ENCODE measurements at regions not wholly inside any gene's neighbourhood (a gene's known extent, or its start where the extent isn't known, plus 50 kb on each side); places are given as distances from the start of the nearest gene placed in this dataset.

- no peak for FAIRE-seq
- TF ChIP-seq CTCF (IDR thresholded peaks at IDR 0.05; ENCODE audit: insufficient read depth, missing control alignments), result no peak
- no peak for DNase-seq (ENCODE audit: insufficient read length, low spot score)
Observed at GRCh38 chr1:101511202-101511891, 274.5 kb downstream of the S1PR1 start.

- DNase-seq (ENCODE audit: insufficient read length, low spot score), result peak; percentile 11
Observed at GRCh38 chr1:101520302-101520701, 283.5 kb downstream of the S1PR1 start.

GRCh38 chr1:101522486-101522885, 285.7 kb downstream of the S1PR1 start:
- DNase-seq (ENCODE audit: insufficient read length, low spot score), result no peak
- no peak for FAIRE-seq
- TF ChIP-seq CTCF (IDR thresholded peaks at IDR 0.05; ENCODE audit: insufficient read depth, missing control alignments), result no peak

More at GRCh38 chr1:101520302-101520701, 283.5 kb downstream of the S1PR1 start:
- peak; percentile 92 for TF ChIP-seq CTCF (IDR thresholded peaks at IDR 0.05; ENCODE audit: insufficient read depth, missing control alignments)
- FAIRE-seq, result peak; percentile 93

GRCh38 chr1:101526813-101527212, 290.0 kb downstream of the S1PR1 start:
- DNase-seq (ENCODE audit: insufficient read length, low spot score) (no peak), FAIRE-seq (no peak)
- TF ChIP-seq CTCF (IDR thresholded peaks at IDR 0.05; ENCODE audit: insufficient read depth, missing control alignments), result no peak

- DNase-seq (ENCODE audit: insufficient read length, low spot score), result no peak
- FAIRE-seq, result peak; percentile 68
- no peak for TF ChIP-seq CTCF (IDR thresholded peaks at IDR 0.05; ENCODE audit: insufficient read depth, missing control alignments)
Observed at GRCh38 chr1:101532377-101532776, 295.6 kb downstream of the S1PR1 start.

GRCh38 chr1:101540161-101540560, 303.3 kb downstream of the S1PR1 start:
- no peak for TF ChIP-seq CTCF (IDR thresholded peaks at IDR 0.05; ENCODE audit: insufficient read depth, missing control alignments)
- FAIRE-seq, result no peak
- DNase-seq (ENCODE audit: insufficient read length, low spot score), result no peak

- DNase-seq (ENCODE audit: insufficient read length, low spot score), result no peak
- no peak for FAIRE-seq
- no peak for TF ChIP-seq CTCF (IDR thresholded peaks at IDR 0.05; ENCODE audit: insufficient read depth, missing control alignments)
Observed at GRCh38 chr1:101546885-101547284, 310.1 kb downstream of the S1PR1 start.

Data from D721Med (cell line).